T-helper 1 cell treated with Interleukin-12 subunit alpha and Interleukin-12 subunit beta and Interleukin-4 antibody, amounts not matched to agents 30 ng/mL and 1 ng/mL, for 36 hours (primary cell): ENCODE measurements at regions not wholly inside any gene's neighbourhood (a gene's known extent, or its start where the extent isn't known, plus 50 kb on each side); places are given as distances from the start of the nearest gene placed in this dataset.

Experiments used
- intact Hi-C: fragments of 100-400 bp; cut with micrococcal nuclease; formaldehyde crosslinking; loops from one replicate; pipeline ENCODE4 v1.15.1; 2024

DNA sequence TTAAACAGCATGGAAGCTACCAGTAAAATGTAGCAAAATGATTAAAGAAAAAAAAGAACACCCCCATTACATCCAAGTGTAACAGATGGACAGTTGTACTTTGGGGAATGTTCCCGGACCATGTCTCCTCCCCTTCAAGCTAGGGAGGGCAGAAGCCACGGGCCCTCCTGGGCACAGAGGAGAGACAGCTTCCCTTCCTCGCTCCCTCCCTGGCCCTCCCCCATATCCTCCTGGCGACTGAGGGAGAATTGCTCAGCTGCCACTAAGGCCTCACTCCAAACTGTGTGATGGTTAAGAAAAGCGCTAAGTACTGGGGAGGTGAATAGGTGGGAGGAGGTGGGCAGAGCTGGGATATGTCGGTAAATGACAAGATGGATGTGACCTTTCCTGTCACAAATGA lies 358.0 kb downstream of the HRH4 start:
- intact Hi-C loops: no loop called here

DNA sequence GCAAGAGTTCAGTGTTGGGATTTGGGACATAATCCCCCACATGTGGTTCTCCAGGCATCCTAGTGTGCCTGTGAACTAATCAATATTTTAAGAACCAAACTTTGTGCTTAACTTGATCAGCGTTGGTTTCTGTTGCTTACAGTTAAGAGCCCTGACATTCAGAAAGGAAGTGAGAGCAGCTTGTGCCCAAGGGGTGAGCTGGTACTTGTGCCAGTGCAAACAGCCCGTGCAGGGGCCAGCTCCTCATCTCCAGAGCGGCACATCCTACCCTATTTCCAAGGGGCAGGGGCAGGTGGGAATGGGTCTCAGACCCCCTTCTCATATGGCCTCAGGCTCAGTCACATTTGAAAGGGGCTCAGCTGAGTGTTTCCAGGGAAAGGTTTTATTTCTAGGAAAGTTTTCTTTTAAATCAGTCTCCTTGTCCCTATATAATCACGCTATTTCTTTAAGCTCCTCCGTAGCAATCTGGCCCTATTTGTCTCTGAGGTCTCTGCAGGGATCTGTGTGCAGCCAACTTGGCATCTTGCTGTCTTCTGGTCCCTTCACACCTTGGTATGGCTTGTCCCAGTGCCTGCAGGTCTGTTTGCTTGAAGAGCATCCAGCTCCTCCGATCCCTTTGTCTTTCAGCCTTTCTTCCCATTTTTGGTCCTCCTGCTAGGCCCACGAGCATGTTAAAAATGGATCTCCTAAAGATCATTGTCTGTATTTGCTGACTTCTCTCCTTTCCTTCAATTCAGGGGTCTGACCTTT lies 358.9 kb downstream of the HRH4 start:
- intact Hi-C loops: no loop called here

DNA sequence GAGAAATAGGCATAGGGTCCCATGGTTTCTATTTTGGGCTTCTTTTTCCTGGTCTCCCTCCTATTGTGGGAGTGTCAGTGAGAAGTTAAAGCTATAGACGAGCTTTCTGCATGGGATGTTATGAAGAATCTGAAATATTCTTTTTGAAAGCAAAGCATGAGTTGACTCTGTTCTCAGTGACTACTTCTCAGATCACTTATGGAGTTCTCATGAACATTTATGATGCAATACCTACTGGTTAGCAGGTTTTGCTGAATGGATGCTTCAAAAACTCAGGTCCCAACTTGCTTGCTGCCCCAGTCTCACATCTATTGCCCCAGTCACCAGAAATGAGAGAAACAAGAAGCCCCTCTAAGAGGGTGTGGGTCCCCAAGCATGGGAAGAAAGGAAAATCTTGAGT lies 365.0 kb downstream of the HRH4 start:
- intact Hi-C loops: no loop called here

DNA sequence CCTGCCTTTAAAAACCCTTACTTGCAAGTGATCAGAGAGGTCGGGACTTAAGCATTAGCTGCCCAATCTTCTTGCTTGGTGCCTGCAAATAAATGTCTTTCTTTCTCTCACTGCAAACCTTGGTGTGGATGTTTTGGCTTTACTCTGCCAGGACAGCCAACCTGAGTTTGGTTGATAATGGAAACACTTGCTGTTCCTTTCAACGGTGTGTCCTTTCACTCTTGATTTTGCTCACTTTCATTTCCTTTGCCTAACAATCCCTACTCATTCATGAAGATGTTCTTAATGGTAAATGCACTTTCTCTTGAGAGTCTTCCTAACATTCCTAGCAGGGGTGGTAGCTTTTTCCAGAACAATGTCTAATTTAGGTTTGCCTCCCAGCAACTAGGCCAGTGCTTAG lies 366.2 kb downstream of the HRH4 start:
- intact Hi-C loops: no loop called here

DNA sequence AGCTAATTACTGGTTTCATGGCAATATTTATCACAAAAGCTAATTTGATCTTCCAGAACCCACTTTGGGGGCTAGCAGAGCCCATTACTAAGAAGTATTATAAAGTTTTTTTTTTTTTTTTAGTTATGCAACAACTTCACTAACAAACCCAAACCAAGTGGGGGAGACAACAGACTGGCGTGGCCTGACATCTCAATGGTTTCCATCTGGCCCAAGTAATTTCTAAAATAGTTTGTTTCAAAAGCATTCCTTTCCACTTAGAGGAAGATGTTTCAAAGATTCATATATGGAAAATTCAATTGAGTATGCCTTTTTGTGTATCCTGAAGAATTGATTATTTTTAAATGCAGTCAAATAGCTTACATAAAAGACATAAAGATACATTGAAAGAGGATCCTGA lies 367.1 kb downstream of the HRH4 start:
- intact Hi-C loops: no loop called here

DNA sequence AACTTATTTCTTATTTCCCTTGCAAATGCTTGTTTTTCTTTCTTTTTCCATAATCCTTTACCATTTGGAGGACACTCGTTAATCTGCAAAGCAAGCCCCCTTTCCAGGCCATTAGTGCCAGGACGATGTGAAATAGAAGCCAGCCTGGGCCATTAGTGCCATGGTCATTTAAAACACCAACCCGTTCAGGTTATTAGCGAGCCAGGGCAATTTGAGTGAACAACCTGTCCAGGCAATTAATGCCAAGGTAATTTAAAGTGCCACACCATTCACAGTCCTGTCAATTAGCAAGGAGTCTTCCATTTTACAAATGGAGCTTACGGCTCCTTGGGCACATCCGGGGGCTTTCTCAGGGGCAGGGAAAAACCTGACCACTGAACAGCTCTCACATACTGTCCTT lies 370.6 kb downstream of the HRH4 start:
- intact Hi-C loops: no loop called here

DNA sequence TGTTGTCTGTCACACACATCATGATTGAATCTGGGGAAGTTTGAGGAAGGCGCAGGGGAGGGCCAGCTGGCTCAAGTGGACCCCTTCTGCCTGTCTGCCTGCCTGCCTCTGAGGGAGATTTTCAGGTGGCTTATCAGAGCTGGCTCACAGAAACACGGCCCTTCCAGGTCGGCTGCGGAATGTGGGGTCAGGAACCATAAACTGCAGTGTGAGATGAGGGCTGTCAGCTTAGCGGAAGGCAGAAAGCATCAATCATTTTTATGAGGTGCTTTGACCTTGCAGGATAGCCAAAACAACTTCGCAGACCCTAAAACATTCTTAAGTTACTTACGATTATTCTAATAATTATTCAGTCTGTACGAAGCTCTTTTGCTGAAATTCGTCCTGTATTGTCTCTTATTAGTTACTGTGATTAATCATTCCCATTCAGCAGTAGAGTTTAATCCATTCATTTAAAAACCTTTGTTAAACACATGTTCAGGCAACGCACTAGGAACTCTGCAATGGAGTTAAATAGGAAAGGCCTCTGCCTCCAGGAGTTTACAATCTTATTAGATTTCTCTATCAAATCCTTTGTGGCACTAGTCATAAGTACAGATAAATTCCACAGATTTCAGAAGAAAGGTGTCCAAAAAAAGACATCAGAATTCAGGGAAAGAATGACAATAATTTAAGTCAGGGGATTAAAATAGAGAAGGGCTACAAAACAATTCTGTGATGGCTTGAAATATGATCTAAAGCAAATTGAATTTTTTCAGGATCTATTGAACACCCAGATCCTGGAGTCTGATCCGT lies 371.6 kb downstream of the HRH4 start:
- intact Hi-C loops: no loop called here

DNA sequence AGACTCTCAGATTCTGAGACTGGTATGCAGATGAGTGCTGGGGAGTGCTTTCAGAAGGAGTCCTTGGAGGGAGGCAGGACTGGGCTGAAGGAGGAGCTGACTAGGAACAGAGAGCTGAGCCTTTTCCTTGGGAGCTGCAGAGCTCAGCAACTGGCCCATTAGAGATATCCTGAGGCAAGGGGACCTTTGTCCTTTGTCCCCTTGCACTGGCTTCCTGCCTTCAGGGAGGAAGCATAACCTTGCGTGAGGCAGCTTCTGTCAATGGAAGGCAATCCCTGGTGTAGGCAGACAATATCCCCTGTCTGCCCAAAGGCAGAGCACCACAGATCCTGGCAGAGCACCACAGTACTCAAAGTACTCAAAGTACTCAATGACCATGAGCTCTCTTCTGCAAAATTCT lies 375.3 kb downstream of the HRH4 start:
- intact Hi-C loops: no loop called here

DNA sequence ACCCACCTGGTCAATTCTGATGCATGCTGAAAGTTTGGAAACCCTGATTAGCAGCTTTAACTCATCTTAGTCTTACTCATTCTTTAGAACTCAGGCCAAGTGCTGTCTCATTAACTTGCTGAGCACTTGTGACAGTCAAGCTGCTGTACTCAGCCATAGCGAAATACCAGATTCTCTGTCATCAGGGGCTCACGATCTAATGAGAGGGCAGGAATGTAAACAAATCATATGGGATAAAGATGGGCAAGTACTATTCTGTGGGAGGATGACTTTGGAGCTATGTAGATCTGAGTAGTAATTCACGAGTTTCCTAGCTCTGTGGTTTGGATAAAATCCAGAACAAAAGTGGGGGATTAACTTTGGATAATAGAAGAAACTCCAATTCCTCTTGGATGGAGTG lies 376.6 kb downstream of the HRH4 start:
- intact Hi-C loops: no loop called here

DNA sequence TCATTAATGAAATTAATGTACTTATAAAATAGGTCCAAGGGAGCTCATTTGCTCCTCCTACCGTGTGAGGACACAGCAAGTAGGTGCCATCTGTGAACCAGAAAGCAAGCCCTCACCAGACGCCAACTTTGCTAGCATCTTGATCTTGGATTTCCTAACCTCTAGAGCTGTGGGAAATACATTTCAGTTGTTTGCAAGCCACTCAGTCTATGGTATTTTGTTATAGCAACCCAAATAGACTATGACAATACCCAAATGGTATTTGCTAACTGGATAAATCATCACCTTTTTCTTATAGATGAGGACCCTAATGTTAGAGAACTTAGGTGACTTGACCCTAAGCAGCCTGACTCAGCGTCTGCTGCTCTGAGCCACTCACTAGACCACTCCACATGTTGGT lies 379.6 kb downstream of the HRH4 start:
- intact Hi-C loops: no loop called here

DNA sequence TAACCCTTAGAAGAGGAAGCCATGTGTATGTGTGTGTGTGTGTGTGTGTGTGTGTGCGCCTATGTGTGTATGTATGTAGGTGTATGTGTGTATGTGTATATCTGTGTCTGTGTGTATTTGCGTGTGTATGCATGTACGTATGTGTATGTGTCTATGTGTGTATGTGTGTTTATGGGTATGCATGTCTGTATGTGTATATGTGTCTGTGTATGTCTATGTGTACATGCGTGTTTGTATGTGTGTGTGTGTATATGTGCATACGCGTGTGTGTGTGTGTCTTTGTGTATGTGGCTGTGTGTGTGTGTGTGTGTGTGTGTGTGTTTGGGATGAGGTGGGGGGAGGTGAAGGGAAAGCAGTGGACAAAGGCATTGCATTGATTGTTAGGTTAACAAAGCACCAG lies 380.2 kb downstream of the HRH4 start:
- intact Hi-C loops: no loop called here

DNA sequence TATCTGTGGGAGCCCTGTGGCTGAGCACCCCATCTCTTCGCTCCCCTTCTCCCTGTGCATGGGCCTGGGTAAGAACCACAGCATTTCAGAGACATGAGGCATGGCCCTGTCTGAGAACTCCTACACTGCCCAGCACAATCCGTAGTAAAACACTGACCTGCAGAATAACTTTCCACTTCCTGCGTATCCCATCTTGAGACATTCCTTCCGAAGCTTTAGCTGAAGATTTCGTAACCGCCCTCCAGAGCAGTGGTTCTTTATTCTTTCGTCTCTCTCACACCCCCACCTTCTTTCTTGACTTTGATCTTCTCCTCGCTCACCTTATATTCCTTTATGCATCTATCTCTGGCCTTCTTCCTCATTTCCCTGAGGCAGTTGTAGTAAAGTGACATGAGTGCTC lies 381.1 kb downstream of the HRH4 start:
- intact Hi-C loops: no loop called here

DNA sequence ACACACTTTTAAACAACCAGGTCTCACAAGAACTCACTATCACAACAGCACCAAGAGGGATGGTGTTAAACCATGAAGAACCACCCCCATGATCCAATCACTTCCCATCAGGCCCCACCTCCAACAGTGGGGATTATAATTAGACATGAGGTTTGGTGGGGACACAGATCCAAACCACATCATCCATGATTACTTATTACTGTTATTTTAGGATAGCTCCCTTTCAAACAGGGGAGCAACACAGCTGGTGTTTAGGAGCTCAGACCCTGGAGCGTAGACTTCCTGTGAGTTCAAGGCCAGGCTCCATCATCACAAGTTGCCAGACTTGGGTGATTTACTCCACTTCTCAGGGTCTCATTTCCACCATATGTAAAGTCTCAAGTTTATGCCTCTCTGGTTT lies 382.7 kb downstream of the HRH4 start:
- intact Hi-C loops: no loop called here

DNA sequence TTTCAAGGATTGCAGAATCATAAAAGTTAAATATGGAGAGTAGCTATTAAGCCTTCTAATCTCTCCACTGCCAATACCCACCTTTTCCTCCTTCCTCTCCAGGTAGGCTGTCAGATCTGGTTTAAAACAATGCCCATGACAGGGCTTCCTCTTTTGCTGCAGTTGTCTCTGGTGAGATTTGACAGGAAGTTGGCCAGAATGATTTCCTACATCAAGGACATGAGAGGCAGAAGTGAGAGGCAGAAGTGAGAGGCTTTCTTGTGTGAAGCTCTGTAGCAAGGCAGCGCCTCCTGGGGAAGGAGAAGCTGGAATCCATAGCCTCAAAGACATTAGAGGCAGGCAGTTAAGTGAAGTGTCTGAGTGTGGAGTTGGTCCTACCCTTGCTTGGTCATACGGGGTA lies 385.7 kb downstream of the HRH4 start:
- intact Hi-C loops: no loop called here

DNA sequence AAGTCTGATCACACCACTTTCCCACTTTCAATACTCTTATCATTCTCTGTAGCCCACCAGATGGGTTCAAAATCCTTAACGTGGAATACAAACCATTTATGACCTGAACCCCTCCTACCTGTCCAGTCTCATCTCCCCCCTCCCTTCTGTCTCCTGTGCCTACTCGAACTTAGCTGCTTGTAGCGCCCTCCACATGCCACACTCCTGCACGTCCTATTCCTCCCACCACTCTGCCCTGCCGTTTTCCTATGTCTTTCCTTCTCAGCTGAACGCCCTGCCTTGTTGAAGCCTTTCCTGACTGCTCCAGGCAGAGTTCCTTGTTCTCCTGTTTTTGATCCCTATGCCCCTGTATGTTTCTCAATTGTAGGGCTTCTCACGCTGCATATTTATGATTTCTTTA lies 390.1 kb downstream of the HRH4 start:
- intact Hi-C loops: no loop called here

DNA sequence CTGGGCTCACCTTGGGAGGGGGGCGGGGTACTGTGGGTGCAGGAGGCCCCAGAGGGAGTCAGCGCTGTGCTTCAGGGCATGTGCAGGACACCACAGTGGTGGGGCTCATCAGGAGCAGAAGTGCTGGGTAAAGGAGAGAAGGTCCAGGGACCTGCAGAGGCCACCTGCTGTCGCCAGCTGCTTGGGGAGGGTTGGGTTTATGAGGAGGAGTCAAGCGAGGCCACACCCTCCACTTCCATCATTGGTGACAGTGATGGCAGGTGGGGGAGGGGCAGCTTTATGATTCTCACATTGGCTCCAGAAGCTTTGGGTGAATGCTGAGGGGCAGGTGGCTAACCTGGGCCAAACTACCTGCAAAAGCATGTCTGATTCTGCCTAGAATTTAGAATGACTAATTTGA lies 392.6 kb downstream of the HRH4 start:
- intact Hi-C loops: no loop called here

DNA sequence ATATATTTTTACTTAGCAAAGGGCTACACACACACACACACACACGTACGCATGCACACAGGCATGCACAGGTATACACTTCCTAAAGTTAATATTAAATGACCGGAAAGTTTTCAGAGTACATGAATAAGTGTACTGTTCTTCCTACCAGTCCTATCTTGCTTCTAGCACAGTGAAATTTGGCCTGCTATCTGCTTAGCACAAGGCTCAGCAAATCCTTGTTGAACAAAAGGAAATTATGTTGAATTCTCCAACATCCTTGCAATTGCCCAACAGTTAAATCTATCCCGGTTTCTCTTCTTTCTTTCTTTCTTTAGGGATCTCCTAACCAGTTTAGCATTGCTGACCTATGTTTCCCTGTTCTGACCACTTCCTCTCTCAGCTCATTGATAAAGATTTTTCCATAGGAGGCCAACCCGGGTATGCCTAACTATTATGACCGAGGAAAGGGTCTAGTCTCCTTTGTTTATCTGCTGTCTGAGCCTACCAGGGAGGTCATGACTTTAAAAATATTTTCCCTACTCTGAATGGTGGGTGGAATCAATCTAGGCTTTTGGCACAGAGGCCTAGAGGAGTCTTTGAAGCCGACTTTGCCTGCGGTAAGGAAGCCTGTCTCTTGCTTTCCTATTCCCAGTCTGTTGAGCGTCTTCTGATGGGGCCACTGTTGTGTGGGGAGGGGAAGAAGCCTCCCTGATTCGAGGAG lies 400.7 kb downstream of the HRH4 start:
- intact Hi-C loops: no loop called here

DNA sequence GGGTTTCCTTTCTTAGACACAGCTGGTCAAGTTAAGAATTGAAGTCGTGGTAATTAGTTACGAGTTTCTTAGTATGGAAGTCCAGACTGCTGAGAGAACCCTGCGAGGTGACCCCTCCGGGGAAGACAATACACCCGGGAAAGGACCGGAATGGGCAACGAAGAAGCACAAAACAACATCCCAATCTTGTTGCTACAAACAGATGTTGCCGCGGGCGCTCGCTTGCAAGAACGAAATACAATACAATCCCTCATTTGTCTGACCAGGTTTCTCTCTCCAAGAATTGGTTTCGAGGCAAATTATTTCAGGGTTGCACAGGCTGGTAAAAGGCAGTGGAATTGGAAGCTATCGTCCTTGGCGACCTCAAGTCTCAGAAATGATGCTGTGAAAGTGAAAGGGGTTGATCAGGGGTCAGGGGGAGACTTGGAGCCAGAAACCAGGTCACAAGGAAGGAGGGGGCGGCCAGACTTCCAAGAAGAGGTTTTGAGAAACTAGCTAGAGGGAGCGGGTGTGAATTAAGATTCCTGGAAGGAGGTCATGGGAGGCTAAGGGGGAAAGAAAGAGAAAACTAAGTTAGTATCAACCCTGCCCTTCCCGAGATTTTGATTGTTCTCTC lies 401.9 kb downstream of the HRH4 start:
- intact Hi-C loops: no loop called here

DNA sequence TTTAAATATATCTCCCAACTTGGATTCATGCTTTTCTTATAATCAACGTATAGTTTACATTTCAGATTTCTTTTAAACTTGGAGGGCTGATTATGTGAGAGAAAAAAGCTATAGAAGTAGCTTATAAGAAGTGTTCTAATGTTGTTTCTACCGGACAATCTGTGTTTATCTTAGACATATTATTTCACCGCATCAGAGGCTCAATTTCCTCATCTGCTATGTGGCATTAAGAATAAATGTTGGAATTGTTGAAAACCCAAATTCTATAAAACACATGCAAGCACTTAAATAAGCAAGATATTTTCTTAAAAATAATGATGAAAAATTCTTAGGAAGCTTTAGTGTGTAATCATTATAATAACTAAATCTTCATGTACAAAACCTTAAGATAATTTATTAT lies 407.9 kb downstream of the HRH4 start:
- intact Hi-C loops: no loop called here

DNA sequence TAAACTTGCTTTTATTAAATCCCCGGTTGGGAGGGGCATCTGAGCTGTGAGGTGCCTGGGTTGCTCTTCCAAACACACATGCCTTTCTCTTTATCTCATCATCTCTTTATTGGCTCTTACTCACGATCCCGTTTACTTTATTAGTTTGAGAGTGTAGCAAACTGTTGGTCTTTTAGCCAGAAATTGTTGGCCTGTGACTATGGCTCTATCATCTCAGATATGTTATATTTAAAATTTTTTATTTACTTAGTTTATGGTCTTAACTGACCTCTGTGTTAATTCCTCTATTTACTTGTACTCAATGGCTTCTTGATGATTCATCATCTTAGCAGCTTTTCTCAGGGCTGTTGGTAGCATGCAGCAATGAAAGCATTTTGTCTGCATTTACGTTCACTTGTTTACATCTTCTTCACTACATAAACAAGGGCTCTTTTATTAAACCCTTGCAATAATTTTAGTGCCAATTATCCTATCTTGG lies 408.4 kb downstream of the HRH4 start:
- intact Hi-C loops: no loop called here

DNA sequence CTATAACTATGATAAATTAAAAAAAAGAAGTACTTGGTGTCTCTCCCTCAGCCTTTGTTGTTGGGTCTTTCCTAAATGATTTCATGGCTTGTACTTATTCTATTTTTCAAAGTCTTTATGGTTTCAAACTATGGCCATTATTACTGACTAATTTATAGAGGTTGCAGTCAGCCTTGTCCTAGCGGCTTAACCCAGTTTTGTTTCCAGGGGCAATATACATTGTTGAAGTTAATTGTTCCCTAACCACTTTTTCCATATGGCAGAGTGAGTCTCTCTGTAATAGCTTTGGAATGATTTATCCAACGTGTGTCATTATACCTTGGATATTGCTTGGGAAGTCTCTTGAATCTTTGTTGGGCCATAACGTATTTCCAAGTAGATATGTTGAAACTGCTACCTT lies 408.8 kb downstream of the HRH4 start:
- intact Hi-C loops: no loop called here

DNA sequence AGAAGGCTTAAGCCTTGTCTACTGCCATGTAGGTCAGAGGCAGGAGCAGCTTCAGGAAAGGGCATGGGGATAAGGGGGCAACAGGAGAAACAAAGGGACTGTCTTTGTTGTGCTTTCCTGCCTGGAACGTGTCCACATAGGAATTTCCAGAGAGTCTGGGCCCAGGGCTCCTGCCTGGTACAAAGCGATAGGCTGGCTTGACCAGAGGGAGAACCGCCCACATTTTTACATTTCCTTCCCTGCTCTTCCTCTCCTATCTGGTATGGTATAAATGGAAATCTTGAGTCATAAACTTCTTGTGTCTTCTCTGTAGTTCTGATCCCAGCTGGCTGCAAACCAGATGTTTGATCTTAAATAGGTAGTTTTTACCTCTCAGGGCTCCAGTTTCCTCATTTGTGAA lies 414.8 kb downstream of the HRH4 start:
- intact Hi-C loops: no loop called here
